ENCODE measurements at regions not wholly inside any gene's neighbourhood (a gene's known extent, or its start where the extent isn't known, plus 50 kb on each side); places are given as distances from the start of the nearest gene placed in this dataset.

GRCh38 chr1:168917796-168918195 lies 188.7 kb upstream of the ATP1B1 start:
- DNase-seq (ENCODE audit: low read depth in 2 of 2): no peak

- DNase-seq (ENCODE audit: low read depth in 2 of 2): no peak
These were observed 187.4 kb upstream of the ATP1B1 start for GRCh38 chr1:168918860-168919741.

- no peak for DNase-seq (ENCODE audit: low read depth in 2 of 2)
These were observed 185.9 kb upstream of the ATP1B1 start for GRCh38 chr1:168920456-168921094.

DNA sequence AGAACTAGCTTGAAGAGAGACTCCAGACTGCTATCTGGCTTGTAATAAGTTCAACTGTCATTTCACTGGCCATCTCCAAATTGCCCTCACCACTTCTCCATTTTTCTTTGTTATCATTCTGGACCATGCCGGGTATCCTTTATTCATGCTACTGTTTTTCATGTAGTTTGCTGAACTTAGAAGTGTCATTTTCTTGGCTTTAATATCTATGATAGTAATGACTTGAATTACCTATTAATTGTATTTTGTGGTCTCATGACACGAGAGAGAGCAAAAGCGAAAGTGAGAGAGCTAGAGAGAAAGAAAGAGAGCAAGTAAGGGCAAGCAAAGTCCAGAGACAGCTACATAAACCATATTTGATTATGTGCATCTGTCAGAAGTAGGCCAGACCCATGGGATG lies 184.9 kb upstream of the ATP1B1 start:
- DNase-seq (ENCODE audit: low read depth in 2 of 2): no peak

DNA sequence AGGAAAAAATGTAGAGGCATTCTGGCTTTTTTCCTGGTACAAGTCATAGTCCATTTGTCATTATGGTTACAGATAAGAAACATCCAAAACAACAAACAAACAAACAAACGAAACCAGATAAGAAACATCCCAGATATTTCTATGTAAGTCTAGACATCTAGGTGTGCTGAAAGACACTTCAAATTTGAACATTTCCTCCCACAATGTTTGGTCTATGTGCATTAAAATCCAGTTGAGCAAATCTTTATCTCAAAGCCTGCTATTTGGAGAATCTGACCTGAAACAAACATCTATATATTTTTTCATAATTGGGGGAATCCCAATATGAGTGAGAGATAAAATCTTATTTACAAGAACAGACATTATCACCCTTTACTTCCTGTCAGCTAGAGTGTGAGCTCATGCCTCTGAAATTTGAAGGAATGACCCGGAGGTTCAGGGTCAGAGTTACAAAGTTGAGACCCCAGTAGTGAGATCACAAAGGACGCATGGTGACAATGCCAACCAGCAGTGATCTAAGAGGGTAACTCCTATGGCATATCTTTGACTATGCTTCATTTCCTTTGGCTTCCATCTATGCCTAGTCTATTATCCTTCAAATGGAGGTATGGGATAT lies 182.9 kb upstream of the ATP1B1 start:
- DNase-seq (ENCODE audit: low read depth in 2 of 2): no peak

GRCh38 chr1:168924976-168925375 lies 181.5 kb upstream of the ATP1B1 start:
- DNase-seq (ENCODE audit: low read depth in 2 of 2): no peak

DNA sequence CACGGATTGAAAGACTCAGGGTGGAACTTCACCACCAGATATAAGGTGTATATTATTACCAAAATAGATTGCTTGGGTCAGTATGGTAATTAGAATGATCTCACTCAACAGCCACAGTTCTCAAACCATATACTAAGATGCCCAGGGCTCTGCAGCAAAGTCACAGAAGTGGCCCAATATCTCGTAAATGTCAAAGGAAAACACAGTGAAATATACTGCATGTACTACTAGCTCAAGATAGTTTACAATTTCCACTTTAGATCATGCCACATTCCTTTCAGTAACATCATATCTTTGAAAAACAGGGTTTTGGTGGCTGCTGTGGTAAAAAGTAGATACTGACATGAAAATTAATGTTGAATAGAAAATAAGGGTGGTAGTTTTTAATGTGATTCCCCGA lies 180.3 kb upstream of the ATP1B1 start:
- no peak for DNase-seq (ENCODE audit: low read depth in 2 of 2)

DNA sequence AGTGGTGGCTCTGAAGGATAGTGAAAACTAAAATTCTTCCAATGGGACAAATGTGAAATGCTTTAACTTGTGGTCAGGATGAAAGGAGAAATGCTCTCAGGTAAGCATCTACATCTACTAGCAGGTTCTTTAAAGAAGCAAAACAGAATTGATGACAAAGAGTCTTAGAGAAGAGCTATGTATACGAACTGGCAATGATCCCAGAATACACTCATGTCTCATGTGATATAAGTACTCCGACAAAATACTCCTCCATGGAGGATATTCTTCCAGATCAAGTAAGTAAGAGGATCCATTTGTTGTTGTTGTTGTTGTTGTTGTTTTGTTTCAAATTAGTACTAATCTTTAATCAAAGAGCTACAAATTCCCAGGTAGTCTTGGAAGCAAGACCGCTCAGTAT lies 174.0 kb upstream of the ATP1B1 start:
- no peak for DNase-seq (ENCODE audit: low read depth in 2 of 2)

- no peak for DNase-seq (ENCODE audit: low read depth in 2 of 2)
These were observed 173.2 kb upstream of the ATP1B1 start for GRCh38 chr1:168933141-168933805.

- no peak for DNase-seq (ENCODE audit: low read depth in 2 of 2)
These were observed 167.2 kb upstream of the ATP1B1 start for GRCh38 chr1:168939110-168939946.

DNA sequence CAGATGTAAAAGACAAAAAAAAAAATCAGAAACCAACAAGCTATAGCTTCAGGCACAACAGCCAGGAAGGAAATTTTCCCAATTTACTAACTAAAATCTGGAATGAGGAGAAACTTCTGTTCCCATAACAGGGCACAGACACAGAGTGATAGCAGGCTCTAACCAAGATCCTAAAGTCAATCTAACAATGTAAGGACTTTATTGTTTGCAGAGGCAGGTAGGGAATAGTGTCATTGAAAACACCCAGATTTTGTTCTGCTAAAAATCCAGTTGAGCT lies 166.6 kb upstream of the ATP1B1 start:
- DNase-seq (ENCODE audit: low read depth in 2 of 2): no peak

DNA sequence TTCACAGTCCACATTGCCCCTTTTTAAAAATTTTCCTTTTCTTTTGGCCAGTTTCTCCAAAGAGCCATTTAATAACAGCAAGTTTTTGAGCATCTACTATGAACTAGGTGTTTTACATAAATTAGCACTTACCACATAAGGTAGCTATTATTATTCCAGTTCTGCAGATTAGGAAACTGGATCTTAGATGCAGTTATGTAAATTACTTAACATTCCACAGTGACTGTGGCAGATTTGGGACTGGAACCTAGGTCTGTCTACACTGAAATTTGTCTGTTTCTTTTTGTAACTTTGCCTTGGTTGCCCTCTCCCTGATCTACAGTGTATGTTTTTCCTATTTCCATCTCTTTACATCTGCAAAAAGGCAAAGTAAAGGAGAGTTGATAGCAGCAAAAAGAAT lies 164.8 kb upstream of the ATP1B1 start:
- no peak for DNase-seq (ENCODE audit: low read depth in 2 of 2)

DNA sequence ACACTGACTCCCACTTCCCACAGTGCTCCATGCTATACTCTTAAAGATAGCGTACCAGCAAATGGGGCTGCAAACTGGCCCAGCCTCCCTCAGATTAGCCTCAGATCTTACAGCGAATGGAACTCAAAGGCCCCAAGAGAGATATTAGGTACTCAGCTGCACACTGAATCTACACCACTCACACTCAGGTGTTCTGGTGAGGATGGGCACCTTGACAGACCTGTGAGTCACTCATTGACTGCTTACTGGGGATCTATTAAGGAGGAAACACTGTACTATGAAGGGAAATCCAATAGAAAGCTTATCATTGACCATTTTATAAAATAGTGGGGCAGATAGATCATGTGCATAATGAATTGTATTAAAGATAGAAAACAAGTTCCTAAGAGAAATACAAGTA lies 164.3 kb upstream of the ATP1B1 start:
- DNase-seq (ENCODE audit: low read depth in 2 of 2): no peak

- no peak for DNase-seq (ENCODE audit: low read depth in 2 of 2)
These were observed 160.6 kb upstream of the ATP1B1 start for GRCh38 chr1:168945870-168946269.

- DNase-seq (ENCODE audit: low read depth in 2 of 2): no peak
These were observed 159.4 kb upstream of the ATP1B1 start for GRCh38 chr1:168947041-168947440.

- no peak for DNase-seq (ENCODE audit: low read depth in 2 of 2)
These were observed 156.8 kb upstream of the ATP1B1 start for GRCh38 chr1:168949672-168950071.

DNA sequence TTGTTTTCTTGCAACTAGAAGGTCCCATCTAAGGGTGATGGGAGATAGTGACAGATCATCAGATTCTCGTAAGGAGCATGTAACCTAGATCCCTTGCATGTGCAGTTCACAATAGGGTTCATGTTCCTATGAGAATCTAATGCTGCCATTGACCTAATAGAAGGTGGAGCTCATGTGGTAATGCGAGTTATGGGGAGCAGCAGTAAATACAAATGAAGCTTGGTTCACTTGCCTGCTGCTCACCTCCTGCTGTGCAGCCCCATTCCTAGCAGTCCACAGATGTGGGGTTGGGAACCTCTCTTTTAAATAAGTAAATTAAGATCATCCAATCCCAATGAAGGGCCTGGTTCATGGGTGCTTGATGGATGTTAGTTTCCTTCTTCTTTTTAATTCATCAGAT lies 148.7 kb upstream of the ATP1B1 start:
- DNase-seq (ENCODE audit: low read depth in 2 of 2): no peak

- DNase-seq (ENCODE audit: low read depth in 2 of 2): no peak
These were observed 147.8 kb upstream of the ATP1B1 start for GRCh38 chr1:168958562-168959289.

- no peak for DNase-seq (ENCODE audit: low read depth in 2 of 2)
These were observed 147.1 kb upstream of the ATP1B1 start for GRCh38 chr1:168959382-168959781.

- no peak for DNase-seq (ENCODE audit: low read depth in 2 of 2)
These were observed 146.4 kb upstream of the ATP1B1 start for GRCh38 chr1:168960114-168960513.

- no peak for DNase-seq (ENCODE audit: low read depth in 2 of 2)
These were observed 145.9 kb upstream of the ATP1B1 start for GRCh38 chr1:168960595-168960994.

All from stimulated activated CD4-positive, alpha-beta T cell treated with anti-CD3 and anti-CD28 coated beads, Interleukin-1b, Interleukin-23, amount 100 ng/mL, for 4 hours (primary cell).